DMS114 treated with DMSO at 0.1 percent for 48 hours (cell line): ENCODE measurements at regions not wholly inside any gene's neighbourhood (a gene's known extent, or its start where the extent isn't known, plus 50 kb on each side); places are given as distances from the start of the nearest gene placed in this dataset.

Experiments
- DNase-seq: peaks from one replicate; lab custom pipeline; 2025; ENCODE audit not compliant: unreplicated experiment; lab: John Stamatoyannopoulos, UW

- DNase-seq, result no peak
Observed at GRCh38 chr6:104428184-104428583, 431.5 kb downstream of the HACE1 start.

- DNase-seq, result no peak
Observed at GRCh38 chr6:104423691-104424090, 436.0 kb downstream of the HACE1 start.

GRCh38 chr6:104421650-104422049, 438.1 kb downstream of the HACE1 start:
- no peak for DNase-seq

GRCh38 chr6:104418839-104419238, 440.9 kb downstream of the HACE1 start:
- DNase-seq, result no peak

GRCh38 chr6:104418125-104418524, 441.6 kb downstream of the HACE1 start:
- no peak for DNase-seq

GRCh38 chr6:104414723-104415122, 445.0 kb downstream of the HACE1 start:
- DNase-seq, result no peak

GRCh38 chr6:104413767-104414166, 446.0 kb downstream of the HACE1 start:
- DNase-seq, result no peak

GRCh38 chr6:104411302-104411701, 448.4 kb downstream of the HACE1 start:
- DNase-seq, result no peak

GRCh38 chr6:104409913-104410312, 449.8 kb downstream of the HACE1 start:
- DNase-seq, result no peak

GRCh38 chr6:104407957-104408356, 451.8 kb downstream of the HACE1 start:
- DNase-seq, result no peak

GRCh38 chr6:104404377-104404776, 455.3 kb downstream of the HACE1 start:
- DNase-seq, result no peak

GRCh38 chr6:104402572-104402971, 457.1 kb downstream of the HACE1 start:
- no peak for DNase-seq

- no peak for DNase-seq
Observed at GRCh38 chr6:104401926-104402325, 457.8 kb downstream of the HACE1 start.

GRCh38 chr6:104400844-104401243, 458.9 kb downstream of the HACE1 start:
- DNase-seq, result no peak

- DNase-seq, result no peak
Observed at GRCh38 chr6:104396077-104396476, 463.6 kb downstream of the HACE1 start.

- DNase-seq, result no peak
Observed at GRCh38 chr6:104381907-104382306, 477.8 kb downstream of the HACE1 start.

- no peak for DNase-seq
Observed at GRCh38 chr6:104365451-104366234, 494.1 kb downstream of the HACE1 start.

- no peak for DNase-seq
Observed at GRCh38 chr6:104357928-104358327, 501.8 kb downstream of the HACE1 start.

GRCh38 chr6:104356197-104356596, 503.5 kb downstream of the HACE1 start:
- no peak for DNase-seq

- no peak for DNase-seq
Observed at GRCh38 chr6:104349191-104349590, 510.5 kb downstream of the HACE1 start.

GRCh38 chr6:104344223-104344622, 515.5 kb downstream of the HACE1 start:
- DNase-seq, result no peak

- DNase-seq, result no peak
Observed at GRCh38 chr6:104332364-104332763, 527.4 kb downstream of the HACE1 start.
